H1 (cell line): ENCODE measurements at regions not wholly inside any gene's neighbourhood (a gene's known extent, or its start where the extent isn't known, plus 50 kb on each side); places are given as distances from the start of the nearest gene placed in this dataset.

ENCODE experiments used
- CHD7 ChIP-seq: fragments of 300-600 bp; sonication (generic); IDR thresholded peaks from 2 replicates; pipeline ENCODE4 v1.7.1; 2012; ENCODE audit warnings: low read length, moderate library complexity, mild to moderate bottlenecking, inconsistent platforms; ENCODE audit not compliant: insufficient replicate concordance
- GTF2F1 ChIP-seq: IDR thresholded peaks from 2 replicates; pipeline ENCODE4 v1.6.1; 2012; ENCODE audit warnings: low read depth, low read length, improper control_type of control experiment, borderline replicate concordance
- KDM5A ChIP-seq: fragments of 200-600 bp; IDR thresholded peaks from 2 replicates; pipeline ENCODE4 v1.7.1; 2012; ENCODE audit warnings: mild to moderate bottlenecking, low read length, inconsistent platforms, mixed read lengths

- TF ChIP-seq CHD7: no peak
- TF ChIP-seq KDM5A: no peak
- TF ChIP-seq GTF2F1: no peak
Observed at GRCh38 chr14:71418532-71419245, 511.4 kb downstream of the PCNX1 start (continued).
